ENCODE measurements at regions not wholly inside any gene's neighbourhood (a gene's known extent, or its start where the extent isn't known, plus 50 kb on each side); places are given as distances from the start of the nearest gene placed in this dataset. TPM values are rescaled to one million over a fixed set of nuclear protein-coding genes. Genes with fewer than 3 reads are reported as not detected.

- DNase-seq (no peak), ATAC-seq (ENCODE audit: poor library complexity) (no peak)
- intact Hi-C loops (cut with DNase I), result no loop called here
These were observed 57.3 kb upstream of the RUNX3 start for GRCh38 chr1:24987424-24987823.

DNA sequence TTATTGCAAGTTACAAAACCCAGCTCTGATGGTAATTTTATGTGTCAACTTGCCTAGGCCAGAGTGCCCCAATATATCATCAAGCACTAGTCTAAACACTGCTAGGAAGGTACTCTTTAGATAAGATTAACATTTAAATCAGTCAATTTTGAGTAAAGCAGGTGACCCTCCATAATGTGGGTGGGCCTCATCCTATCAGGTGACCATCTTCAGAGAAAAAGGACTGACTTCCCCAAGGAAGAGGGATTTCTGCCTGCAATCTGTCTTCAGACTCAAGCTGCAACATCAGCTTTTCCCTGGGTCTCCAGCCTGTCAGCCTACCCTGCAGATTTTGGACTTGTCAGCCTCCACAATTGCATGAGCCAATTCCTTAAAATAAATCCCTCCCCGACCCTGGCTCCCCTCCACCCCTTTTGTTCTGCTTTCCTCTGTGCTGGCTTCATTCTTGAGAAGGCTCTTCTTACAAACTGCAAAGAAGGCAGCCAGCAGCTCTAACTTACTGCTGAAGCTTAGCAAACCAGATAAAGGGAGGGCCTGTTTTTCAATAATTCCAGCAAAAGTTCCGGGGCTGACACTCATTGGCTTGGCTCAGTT is 56.4 kb upstream of the RUNX3 start:
- intact Hi-C loops (cut with DNase I), result no loop called here
- DNase-seq (no peak), ATAC-seq (ENCODE audit: poor library complexity) (peak; percentile 36)

DNA sequence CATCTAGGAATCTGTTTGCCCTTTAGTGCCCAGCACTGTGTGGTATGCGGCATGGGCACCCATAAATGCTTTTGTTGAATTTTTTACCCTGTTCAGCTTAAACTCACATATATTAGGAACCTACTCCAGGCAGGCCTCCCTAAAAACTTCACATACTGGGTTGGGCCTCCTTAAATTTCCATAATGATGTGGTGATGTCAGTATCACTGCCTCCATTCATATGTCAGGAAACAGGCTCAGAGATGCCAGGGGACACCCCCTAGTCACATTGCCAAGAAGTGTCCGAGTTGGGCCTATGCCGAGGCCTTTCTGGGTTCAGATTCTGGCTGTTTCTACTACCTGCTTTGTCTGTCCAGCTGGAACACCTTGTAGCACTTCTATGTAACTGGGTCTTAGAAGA is 55.7 kb upstream of the RUNX3 start:
- intact Hi-C loops (cut with DNase I), result no loop called here
- no peak for ATAC-seq (ENCODE audit: poor library complexity)
- no peak for DNase-seq

GRCh38 chr1:24984800-24985522 is 54.9 kb upstream of the RUNX3 start:
- ATAC-seq (ENCODE audit: poor library complexity) (no peak), DNase-seq (no peak)
- intact Hi-C loops (cut with DNase I), result no loop called here

- intact Hi-C loops (cut with DNase I), result no loop called here
- no peak for ATAC-seq (ENCODE audit: poor library complexity)
- DNase-seq, result no peak
These were observed 54.2 kb upstream of the RUNX3 start for GRCh38 chr1:24984300-24984699.

- DNase-seq (no peak), ATAC-seq (ENCODE audit: poor library complexity) (no peak)
These were observed 53.1 kb upstream of the RUNX3 start for GRCh38 chr1:24983006-24983680.

GRCh38 chr1:24981631-24982005 is 51.5 kb upstream of the RUNX3 start:
- DNase-seq (no peak), ATAC-seq (ENCODE audit: poor library complexity) (no peak)
- intact Hi-C loops (cut with DNase I), result no loop called here

More at GRCh38 chr1:24983006-24983680, 53.1 kb upstream of the RUNX3 start:
- intact Hi-C loops (cut with DNase I), result no loop called here

DNA sequence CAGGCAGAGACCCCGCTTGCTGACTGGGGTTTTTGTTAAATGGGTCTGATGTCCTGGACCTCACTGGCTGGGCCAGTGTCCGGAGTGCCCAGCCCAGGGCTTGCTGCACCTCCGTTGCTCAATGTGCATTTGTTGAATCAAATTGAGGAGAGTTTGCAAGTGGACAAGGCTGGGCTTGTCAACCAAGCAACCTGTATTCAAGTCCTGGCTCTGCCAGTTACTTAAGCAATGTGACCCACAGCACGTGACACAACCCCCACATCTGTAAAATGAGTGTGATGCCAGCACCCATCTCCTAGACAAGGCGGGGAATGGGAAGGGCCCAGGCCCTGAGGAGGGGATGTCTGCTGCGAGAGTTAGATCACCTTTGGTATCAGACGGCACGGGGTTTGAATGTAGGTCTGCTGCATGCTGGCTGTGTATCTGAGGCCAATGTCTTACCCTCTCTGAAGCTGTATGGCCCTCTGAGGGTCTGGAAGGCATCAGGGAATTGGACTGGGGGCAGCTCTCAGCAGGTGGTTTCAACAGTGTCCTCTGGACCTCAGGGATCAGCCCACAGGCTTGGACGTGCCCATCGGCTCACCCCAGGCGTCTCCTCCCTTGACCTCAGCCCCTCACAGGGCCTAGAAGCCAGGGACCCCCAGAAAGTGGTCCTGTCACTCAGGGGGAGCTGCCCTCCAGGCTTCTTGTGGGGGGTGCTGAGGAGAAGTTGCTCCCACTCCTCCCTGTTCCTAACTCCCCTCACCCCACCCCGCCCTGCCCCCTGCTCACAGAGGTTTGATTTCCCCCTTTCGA is 51.0 kb upstream of the RUNX3 start:
- DNase-seq (no peak), ATAC-seq (ENCODE audit: poor library complexity) (no peak)
- intact Hi-C loops (cut with DNase I), result no loop called here

Small RNAs in the stretch of these regions (microRNA-seq; reads per million reads assigned to microRNA genes)
- not detected for gene MIR4425

Measured in Right ventricle myocardium superior (tissue), 1 donor.